ENCODE measurements at regions not wholly inside any gene's neighbourhood (a gene's known extent, or its start where the extent isn't known, plus 50 kb on each side); places are given as distances from the start of the nearest gene placed in this dataset.

DNA sequence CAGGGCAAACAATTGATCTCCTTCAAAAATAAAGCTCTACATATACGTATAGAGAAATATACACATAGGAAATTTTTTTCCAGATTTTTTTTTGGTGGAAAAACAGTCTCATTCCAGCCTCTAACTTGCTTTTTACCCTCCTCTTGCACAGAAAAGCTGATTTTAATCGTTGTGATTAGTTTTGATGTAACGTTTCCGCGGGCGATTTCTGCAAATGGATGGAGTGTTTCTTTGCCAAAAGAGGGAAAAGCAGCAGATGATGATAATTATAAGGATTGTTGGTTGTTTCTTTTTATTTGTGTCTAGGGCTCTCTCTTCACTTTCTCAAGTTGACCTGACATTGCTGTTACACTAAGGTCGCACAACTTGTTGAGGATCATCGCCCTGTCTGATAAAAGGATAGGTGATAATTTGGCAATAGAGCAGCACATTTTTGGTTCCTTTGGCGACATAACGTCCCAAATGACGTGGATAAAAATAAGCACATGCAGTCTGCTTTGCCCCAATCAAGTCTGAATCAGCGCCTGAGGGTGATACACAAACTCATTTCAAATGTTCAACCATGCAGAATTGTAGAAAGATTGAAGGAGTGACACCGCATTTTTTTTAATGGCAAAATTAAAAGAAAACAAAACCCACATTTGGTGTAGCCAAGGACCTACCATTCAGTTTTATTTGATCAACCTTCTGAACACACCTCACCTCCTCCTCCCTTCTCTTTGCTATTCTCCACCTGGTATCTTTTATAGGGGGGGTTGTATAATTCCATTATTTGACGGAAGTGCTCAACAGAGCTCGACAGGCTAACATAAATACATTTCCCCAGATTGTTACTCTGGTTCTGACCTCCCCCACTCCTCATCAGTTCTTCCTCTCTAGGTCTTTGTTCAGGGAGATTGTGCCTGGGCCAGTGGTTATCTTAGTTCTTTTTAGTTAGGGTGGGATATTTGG lies 109.6 kb upstream of the KCTD1 start:
- TF ChIP-seq, protein P1, sequence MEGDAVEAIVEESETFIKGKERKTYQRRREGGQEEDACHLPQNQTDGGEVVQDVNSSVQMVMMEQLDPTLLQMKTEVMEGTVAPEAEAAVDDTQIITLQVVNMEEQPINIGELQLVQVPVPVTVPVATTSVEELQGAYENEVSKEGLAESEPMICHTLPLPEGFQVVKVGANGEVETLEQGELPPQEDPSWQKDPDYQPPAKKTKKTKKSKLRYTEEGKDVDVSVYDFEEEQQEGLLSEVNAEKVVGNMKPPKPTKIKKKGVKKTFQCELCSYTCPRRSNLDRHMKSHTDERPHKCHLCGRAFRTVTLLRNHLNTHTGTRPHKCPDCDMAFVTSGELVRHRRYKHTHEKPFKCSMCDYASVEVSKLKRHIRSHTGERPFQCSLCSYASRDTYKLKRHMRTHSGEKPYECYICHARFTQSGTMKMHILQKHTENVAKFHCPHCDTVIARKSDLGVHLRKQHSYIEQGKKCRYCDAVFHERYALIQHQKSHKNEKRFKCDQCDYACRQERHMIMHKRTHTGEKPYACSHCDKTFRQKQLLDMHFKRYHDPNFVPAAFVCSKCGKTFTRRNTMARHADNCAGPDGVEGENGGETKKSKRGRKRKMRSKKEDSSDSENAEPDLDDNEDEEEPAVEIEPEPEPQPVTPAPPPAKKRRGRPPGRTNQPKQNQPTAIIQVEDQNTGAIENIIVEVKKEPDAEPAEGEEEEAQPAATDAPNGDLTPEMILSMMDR (IDR thresholded peaks at IDR 0.05), result no peak
- TF ChIP-seq POLR2AphosphoS5 (IDR thresholded peaks at IDR 0.05) (no peak), EP300 (IDR thresholded peaks at IDR 0.05) (no peak), POLR2A (IDR thresholded peaks at IDR 0.05) (no peak)
